Stimulated activated naive B cell treated with anti-CD40 and anti-IgM and Interleukin-4, amounts not matched to agents 10 μg/mL and 1 μg/mL and 100 μg/mL, for 72 hours (primary cell): ENCODE measurements at regions not wholly inside any gene's neighbourhood (a gene's known extent, or its start where the extent isn't known, plus 50 kb on each side); places are given as distances from the start of the nearest gene placed in this dataset.

ENCODE experiments used
- ATAC-seq, 2 donors: fragments of 150-1000 bp; cut with Tn5 transposase; replicated peaks; 2 replicates each; pipeline ENCODE4 v1.10.0; 2021; ENCODE audit warnings: moderate library complexity in 1 of 2
- DNase-seq: peaks from one replicate; pipeline ENCODE4 v3.0.0; 2021
- H3K27ac Mint-ChIP-seq: one replicate; pipeline ENCODE4 v1.8.0; 2022; ENCODE audit warnings: mild to moderate bottlenecking, mixed read lengths
- H3K27me3 Mint-ChIP-seq, 2 donors: one replicate each; pipeline ENCODE4 v1.8.0; 2022; ENCODE audit warnings: mixed read lengths in 2 of 2
- H3K36me3 Mint-ChIP-seq, 2 donors: one replicate each; pipeline ENCODE4 v1.8.0; 2022; ENCODE audit warnings: mixed read lengths in 2 of 2, mild to moderate bottlenecking in 1 of 2
- H3K4me1 Mint-ChIP-seq, 2 donors: one replicate each; pipeline ENCODE4 v1.8.0; 2022; ENCODE audit warnings: mixed read lengths in 2 of 2, mild to moderate bottlenecking in 1 of 2
- H3K4me3 Mint-ChIP-seq, 2 donors: one replicate each; pipeline ENCODE4 v1.8.0; 2022; ENCODE audit warnings: mild to moderate bottlenecking in 2 of 2, mixed read lengths in 2 of 2, moderate library complexity in 1 of 2
- H3K9me3 Mint-ChIP-seq, 2 donors: one replicate each; pipeline ENCODE4 v1.8.0; 2022; ENCODE audit warnings: mixed read lengths in 2 of 2, mild to moderate bottlenecking in 1 of 2

- DNase-seq (no peak), ATAC-seq (no peak)
- Mint-ChIP-seq H3K27me3 (peaks cover 32 to 42% of the 10 kb centered on the region in 2 donors), H3K27ac (no peak overlapping the region), H3K4me3 (no peak overlapping the region), H3K9me3 (peaks cover 7 to 8% of the 10 kb centered on the region in 2 donors), H3K36me3 (no peaks in the 10 kb centered on the region), H3K4me1 (peaks cover 1 to 6% of the 10 kb centered on the region in 2 donors)
These were observed 173.7 kb downstream of the ERCC6L2 start for GRCh38 chr9:96048956-96049831.

GRCh38 chr9:96048104-96048955 is 172.8 kb downstream of the ERCC6L2 start:
- Mint-ChIP-seq H3K4me3 (no peak overlapping the region), H3K9me3 (peaks cover 3 to 4% of the 10 kb centered on the region in 2 donors), H3K4me1 (peaks cover 1 to 6% of the 10 kb centered on the region in 2 donors), H3K36me3 (no peaks in the 10 kb centered on the region), H3K27ac (peak overlapping the region; percentile 51), H3K27me3 (peaks cover 28 to 34% of the 10 kb centered on the region in 2 donors)
- DNase-seq (no peak), ATAC-seq (peak in 1 of 2 donors; percentile 48)

GRCh38 chr9:96047741-96048103 is 172.2 kb downstream of the ERCC6L2 start:
- H3K36me3 Mint-ChIP-seq: no peaks in the 10 kb centered on the region
- H3K4me3 Mint-ChIP-seq: no peak overlapping the region
- ATAC-seq (no peak), DNase-seq (no peak)
- peaks cover 3 to 4% of the 10 kb centered on the region in 2 donors for H3K9me3 Mint-ChIP-seq
- peaks cover 1 to 6% of the 10 kb centered on the region in 2 donors for H3K4me1 Mint-ChIP-seq
- peaks cover 25 to 31% of the 10 kb centered on the region in 2 donors for H3K27me3 Mint-ChIP-seq
- no peak overlapping the region for H3K27ac Mint-ChIP-seq

- Mint-ChIP-seq H3K4me1 (peaks cover 1 to 6% of the 10 kb centered on the region in 2 donors), H3K4me3 (no peak overlapping the region), H3K27me3 (peaks cover 25 to 31% of the 10 kb centered on the region in 2 donors), H3K36me3 (no peaks in the 10 kb centered on the region), H3K9me3 (peaks cover 3 to 4% of the 10 kb centered on the region in 2 donors), H3K27ac (no peak overlapping the region)
- no peak for DNase-seq
- no peak for ATAC-seq
These were observed 171.7 kb downstream of the ERCC6L2 start for GRCh38 chr9:96047116-96047639.

GRCh38 chr9:96045811-96046210 is 170.3 kb downstream of the ERCC6L2 start:
- Mint-ChIP-seq H3K27ac (no peak overlapping the region), H3K27me3 (peaks cover 24 to 28% of the 10 kb centered on the region in 2 donors), H3K4me3 (no peak overlapping the region), H3K4me1 (peaks cover 1 to 6% of the 10 kb centered on the region in 2 donors), H3K36me3 (no peaks in the 10 kb centered on the region), H3K9me3 (peaks cover 0 to 2% of the 10 kb centered on the region in 2 donors)
- DNase-seq (no peak), ATAC-seq (no peak)

GRCh38 chr9:96044401-96044800 is 168.9 kb downstream of the ERCC6L2 start:
- H3K4me1 Mint-ChIP-seq: peaks cover 1 to 6% of the 10 kb centered on the region in 2 donors
- no peak overlapping the region for H3K4me3 Mint-ChIP-seq
- peaks cover 17% of the 10 kb centered on the region in 2 donors for H3K27me3 Mint-ChIP-seq
- peaks cover 0 to 3% of the 10 kb centered on the region in 2 donors for H3K36me3 Mint-ChIP-seq
- ATAC-seq (no peak), DNase-seq (no peak)
- H3K9me3 Mint-ChIP-seq: peaks cover 1 to 4% of the 10 kb centered on the region in 2 donors
- H3K27ac Mint-ChIP-seq: no peak overlapping the region

GRCh38 chr9:96040591-96041461 is 165.3 kb downstream of the ERCC6L2 start:
- ATAC-seq (no peak), DNase-seq (no peak)
- Mint-ChIP-seq H3K9me3 (peaks cover 23% of the 10 kb centered on the region in 2 donors), H3K4me1 (no peaks in the 10 kb centered on the region), H3K27me3 (peaks cover 8% of the 10 kb centered on the region in 2 donors), H3K36me3 (peaks cover 5 to 17% of the 10 kb centered on the region in 2 donors), H3K4me3 (no peak overlapping the region), H3K27ac (no peak overlapping the region)

- Mint-ChIP-seq H3K4me1 (no peaks in the 10 kb centered on the region), H3K27me3 (peaks cover 13 to 21% of the 10 kb centered on the region in 2 donors), H3K27ac (no peak overlapping the region), H3K36me3 (peaks cover 5 to 19% of the 10 kb centered on the region in 2 donors), H3K9me3 (peaks cover 31% of the 10 kb centered on the region in 2 donors), H3K4me3 (no peak overlapping the region)
- no peak for ATAC-seq
- no peak for DNase-seq
These were observed 163.4 kb downstream of the ERCC6L2 start for GRCh38 chr9:96038914-96039313.

- DNase-seq (no peak), ATAC-seq (no peak)
- H3K4me1 Mint-ChIP-seq: no peaks in the 10 kb centered on the region
- H3K27ac Mint-ChIP-seq: no peak overlapping the region
- H3K36me3 Mint-ChIP-seq: peaks cover 5 to 19% of the 10 kb centered on the region in 2 donors
- no peak overlapping the region for H3K4me3 Mint-ChIP-seq
- H3K9me3 Mint-ChIP-seq: peaks cover 31% of the 10 kb centered on the region in 2 donors
- H3K27me3 Mint-ChIP-seq: peaks cover 13 to 22% of the 10 kb centered on the region in 2 donors
These were observed 162.8 kb downstream of the ERCC6L2 start for GRCh38 chr9:96038271-96038670.

GRCh38 chr9:96034553-96035122 is 159.1 kb downstream of the ERCC6L2 start:
- H3K36me3 Mint-ChIP-seq: peaks cover 5 to 16% of the 10 kb centered on the region in 2 donors
- ATAC-seq (no peak), DNase-seq (no peak)
- H3K27ac Mint-ChIP-seq: no peak overlapping the region
- H3K4me1 Mint-ChIP-seq: no peaks in the 10 kb centered on the region
- H3K4me3 Mint-ChIP-seq: no peak overlapping the region
- peaks cover 28 to 31% of the 10 kb centered on the region in 2 donors for H3K9me3 Mint-ChIP-seq
- peaks cover 22 to 37% of the 10 kb centered on the region in 2 donors for H3K27me3 Mint-ChIP-seq

GRCh38 chr9:96033896-96034295 is 158.4 kb downstream of the ERCC6L2 start:
- H3K4me3 Mint-ChIP-seq: no peak overlapping the region
- ATAC-seq (no peak), DNase-seq (no peak)
- peaks cover 25 to 38% of the 10 kb centered on the region in 2 donors for H3K27me3 Mint-ChIP-seq
- H3K9me3 Mint-ChIP-seq: peaks cover 22 to 26% of the 10 kb centered on the region in 2 donors
- H3K4me1 Mint-ChIP-seq: no peaks in the 10 kb centered on the region
- H3K36me3 Mint-ChIP-seq: peaks cover 2 to 11% of the 10 kb centered on the region in 2 donors
- H3K27ac Mint-ChIP-seq: no peak overlapping the region

- Mint-ChIP-seq H3K36me3 (peaks cover 2 to 3% of the 10 kb centered on the region in 2 donors), H3K9me3 (peaks cover 13 to 14% of the 10 kb centered on the region in 2 donors), H3K27me3 (peaks cover 41 to 49% of the 10 kb centered on the region in 2 donors), H3K4me1 (peaks cover 0 to 7% of the 10 kb centered on the region in 2 donors), H3K4me3 (no peak overlapping the region), H3K27ac (no peak overlapping the region)
- ATAC-seq (no peak), DNase-seq (no peak)
These were observed 156.5 kb downstream of the ERCC6L2 start for GRCh38 chr9:96031916-96032534.

GRCh38 chr9:96031366-96031824 is 155.9 kb downstream of the ERCC6L2 start:
- Mint-ChIP-seq H3K9me3 (peaks cover 14 to 18% of the 10 kb centered on the region in 2 donors), H3K4me3 (no peak overlapping the region), H3K4me1 (peaks cover 5 to 13% of the 10 kb centered on the region in 2 donors), H3K36me3 (peaks cover 4 to 9% of the 10 kb centered on the region in 2 donors), H3K27me3 (peaks cover 47 to 56% of the 10 kb centered on the region in 2 donors), H3K27ac (no peak overlapping the region)
- DNase-seq (no peak), ATAC-seq (no peak)
